Peyer's patch (tissue), 4 donors: ENCODE measurements at regions not wholly inside any gene's neighbourhood (a gene's known extent, or its start where the extent isn't known, plus 50 kb on each side); places are given as distances from the start of the nearest gene placed in this dataset.

Experiments used
- POLR2A ChIP-seq, 2 donors: fragments of 450-650 bp; IDR thresholded peaks; one replicate each; pipeline ENCODE4 v1.5.1; 2017; ENCODE audit warnings: antibody characterized with exemption in 2 of 2, mild to moderate bottlenecking in 2 of 2, moderate library complexity in 2 of 2
- TF ChIP-seq, protein P1 (sequence below), 6 experiments: fragments of 450-650 bp in 4 of 6; fragments of 200-600 bp in 2 of 6; sonication (generic) in 1 of 6; IDR thresholded peaks; one replicate each; pipeline ENCODE4 v1.5.1; 2017 to 2019; ENCODE audit warnings: antibody characterized with exemption in 6 of 6, mild to moderate bottlenecking in 3 of 6, moderate library complexity in 1 of 6

DNA sequence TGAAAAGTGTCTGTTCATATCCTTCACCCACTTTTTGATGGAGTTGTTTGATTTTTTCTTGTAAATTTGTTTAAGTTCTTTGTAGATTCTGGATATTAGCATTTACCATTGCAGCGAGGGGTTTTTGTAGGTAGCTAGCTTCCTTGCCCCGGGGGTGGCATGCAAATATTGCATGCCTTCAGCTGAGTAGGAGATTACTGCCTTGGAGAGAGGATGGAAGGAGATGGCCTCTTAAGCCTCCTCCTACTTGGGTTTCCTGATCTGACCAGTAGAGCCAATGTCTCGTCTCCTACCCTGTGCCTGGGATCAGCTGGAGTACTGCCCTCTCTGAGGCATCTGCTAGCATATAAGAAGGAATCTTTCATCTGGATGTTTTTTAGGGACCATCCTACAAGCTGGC is 134.4 kb upstream of the CCND2 start:
- TF ChIP-seq, protein P1, sequence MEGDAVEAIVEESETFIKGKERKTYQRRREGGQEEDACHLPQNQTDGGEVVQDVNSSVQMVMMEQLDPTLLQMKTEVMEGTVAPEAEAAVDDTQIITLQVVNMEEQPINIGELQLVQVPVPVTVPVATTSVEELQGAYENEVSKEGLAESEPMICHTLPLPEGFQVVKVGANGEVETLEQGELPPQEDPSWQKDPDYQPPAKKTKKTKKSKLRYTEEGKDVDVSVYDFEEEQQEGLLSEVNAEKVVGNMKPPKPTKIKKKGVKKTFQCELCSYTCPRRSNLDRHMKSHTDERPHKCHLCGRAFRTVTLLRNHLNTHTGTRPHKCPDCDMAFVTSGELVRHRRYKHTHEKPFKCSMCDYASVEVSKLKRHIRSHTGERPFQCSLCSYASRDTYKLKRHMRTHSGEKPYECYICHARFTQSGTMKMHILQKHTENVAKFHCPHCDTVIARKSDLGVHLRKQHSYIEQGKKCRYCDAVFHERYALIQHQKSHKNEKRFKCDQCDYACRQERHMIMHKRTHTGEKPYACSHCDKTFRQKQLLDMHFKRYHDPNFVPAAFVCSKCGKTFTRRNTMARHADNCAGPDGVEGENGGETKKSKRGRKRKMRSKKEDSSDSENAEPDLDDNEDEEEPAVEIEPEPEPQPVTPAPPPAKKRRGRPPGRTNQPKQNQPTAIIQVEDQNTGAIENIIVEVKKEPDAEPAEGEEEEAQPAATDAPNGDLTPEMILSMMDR (IDR thresholded peaks at IDR 0.05): no peak
- no peak for TF ChIP-seq POLR2A (IDR thresholded peaks at IDR 0.05)
